ENCODE measurements at regions not wholly inside any gene's neighbourhood (a gene's known extent, or its start where the extent isn't known, plus 50 kb on each side); places are given as distances from the start of the nearest gene placed in this dataset.
"Not testable (repeated sequence)": the region's sequence is repeated elsewhere in the genome, so short reads cannot be mapped to it uniquely, and the experiment has no call there.

DNA sequence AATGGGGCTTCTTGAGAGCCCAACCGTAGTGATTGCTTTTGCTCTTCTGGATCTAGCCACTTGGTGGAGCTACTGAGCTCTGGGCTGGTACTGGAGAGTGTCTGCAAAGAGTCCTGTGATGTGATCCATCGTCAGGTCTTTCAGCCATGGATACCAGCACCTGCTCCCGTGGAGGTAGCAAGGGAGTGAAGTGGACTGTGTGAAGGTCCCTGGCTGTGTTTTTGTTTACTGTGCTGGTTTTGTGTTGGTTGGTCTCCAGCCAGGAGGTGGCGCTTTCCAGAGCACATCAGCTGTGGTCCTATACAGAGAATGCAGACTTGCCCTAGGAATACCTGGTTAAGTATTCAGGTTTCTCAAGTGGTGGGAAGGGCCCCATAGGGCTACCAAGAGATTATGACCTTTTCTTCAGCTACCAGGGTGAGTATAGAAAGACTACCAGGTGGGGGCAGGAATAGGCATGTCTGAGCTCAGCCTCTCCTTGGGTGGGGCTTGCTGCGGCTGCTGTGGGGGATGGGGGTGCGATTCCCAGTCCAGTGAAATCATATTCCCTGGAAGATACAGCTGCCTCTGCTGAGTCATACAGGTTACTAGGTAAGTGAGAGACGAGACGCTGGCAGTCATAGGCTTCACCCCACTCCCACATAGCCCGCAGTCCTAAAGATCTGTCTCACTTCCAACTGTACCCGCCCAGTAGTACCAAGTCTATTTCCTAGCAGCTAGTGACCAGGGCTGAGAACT lies 733.7 kb downstream of the ZNF385D start:
- DNase-seq: no peak

DNA sequence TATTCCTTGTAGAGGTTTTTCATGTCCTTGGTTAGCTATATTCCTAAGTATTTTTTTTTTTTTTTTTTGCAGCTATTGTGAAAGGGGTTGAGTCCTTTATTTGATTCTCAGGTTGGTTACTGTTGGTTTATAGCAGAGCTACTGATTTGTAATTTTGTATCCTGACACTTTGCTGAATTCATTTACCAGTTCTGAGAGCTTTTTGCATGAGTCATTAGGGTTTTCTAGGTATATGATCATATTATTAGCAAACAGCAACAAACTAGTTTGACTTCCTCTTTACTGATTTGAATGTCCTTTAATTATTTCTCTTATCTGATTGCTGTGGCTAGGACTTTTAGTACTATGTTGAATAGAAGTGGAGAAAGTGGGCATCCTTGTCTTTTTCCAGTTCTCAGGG lies 737.4 kb downstream of the ZNF385D start:
- no peak for DNase-seq

DNA sequence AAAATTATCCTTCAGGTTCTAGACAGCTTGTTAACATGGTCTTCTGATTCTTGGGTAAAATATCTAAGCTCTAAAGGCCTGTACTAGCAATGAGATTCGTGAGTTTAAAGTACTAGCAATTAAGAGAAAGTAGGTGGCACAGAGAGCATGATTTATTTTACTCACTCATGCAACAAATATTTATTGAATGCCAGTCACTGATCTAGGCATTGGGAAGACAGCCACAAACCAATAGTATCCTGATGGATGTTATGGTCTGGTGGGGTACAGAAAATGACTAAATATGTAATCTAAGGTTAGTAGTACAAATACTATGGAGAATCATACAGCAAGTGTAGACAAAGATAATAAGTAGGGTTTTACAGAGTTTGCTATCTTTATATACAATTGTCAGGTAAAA lies 751.3 kb downstream of the ZNF385D start:
- DNase-seq: no peak

DNA sequence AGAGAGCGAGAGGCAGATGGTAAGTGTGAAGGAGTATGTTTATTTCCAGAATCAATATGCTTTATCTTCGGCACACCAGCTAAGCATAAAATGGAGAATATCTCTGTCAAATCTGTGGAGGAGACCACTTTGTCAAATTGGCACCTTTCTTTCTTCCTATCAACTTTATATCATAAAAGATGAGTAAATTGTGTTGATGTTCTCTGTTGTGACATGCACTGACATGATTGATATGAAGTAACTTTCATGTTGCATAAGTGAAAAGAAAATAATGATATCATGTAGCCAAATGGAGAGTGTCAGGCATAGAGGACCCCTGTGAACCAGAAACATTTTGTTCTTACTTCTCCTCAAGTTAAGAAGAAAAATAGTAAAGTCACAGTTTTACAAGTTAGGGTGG lies 753.8 kb downstream of the ZNF385D start:
- DNase-seq: no peak

DNA sequence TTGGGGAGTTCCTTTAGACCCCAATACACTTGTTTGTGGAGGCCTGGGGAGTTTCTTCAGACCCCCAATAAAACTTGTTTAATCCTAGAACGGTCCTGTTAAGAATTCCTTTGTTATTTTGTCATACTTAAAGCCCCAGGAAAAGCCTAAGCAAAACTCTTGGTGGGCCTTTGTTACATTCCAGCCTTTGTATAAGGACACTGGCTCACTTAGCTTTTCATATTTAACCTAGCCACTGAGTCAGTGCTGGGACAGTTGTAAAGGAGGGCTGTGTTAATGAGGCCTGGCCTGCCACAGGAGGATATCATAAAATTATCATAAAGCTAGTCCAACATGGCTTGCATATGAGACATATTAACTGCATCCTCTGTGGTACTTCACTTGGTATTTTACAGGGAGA lies 760.1 kb downstream of the ZNF385D start:
- no peak for DNase-seq

DNA sequence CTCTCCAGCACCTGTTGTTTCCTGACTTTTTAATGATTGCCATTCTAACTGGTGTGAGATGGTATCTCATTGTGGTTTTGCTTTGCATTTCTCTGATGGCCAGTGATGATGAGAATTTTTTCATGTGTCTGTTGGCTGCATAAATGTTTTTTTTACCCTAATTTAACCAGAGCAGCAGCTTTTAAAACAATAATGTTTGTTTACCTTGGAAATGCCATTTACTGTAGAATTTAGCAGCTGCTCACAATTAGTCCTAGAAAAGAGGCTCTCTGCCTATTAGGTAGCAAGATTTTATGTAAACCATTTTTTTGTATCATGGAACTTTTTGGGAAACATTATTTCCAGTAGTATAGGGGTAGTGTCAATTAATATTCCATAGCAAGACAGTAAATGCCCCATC lies 761.4 kb downstream of the ZNF385D start:
- not testable (repeated sequence) for DNase-seq

DNA sequence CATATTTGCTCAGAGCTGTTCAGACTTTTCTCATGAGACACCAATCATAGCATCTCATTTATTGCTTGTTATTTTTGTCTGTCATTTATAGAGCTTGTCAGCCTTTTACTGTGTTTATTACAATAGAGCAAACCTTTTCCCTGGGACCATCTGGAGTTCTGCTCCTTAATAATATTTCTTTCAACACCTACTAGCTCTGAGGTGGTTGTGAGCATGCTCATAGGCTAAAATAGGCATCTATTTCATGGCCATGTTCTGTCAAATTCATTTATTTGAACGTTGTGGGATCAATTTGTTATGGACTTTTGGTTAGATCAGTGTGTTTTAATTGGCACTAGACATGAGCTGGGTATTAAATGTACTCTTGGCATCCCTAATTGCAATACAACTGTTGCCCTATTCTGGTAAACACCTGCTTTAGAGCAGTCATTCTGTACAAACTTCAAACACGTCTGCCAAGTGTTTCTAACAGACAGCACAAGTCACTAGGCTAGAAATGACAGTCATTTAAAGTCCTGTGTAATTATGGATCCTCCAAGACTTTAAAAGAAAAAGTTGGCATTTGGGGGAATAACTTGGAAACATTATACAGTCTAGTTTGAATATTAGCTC lies 766.3 kb downstream of the ZNF385D start:
- DNase-seq: no peak

DNA sequence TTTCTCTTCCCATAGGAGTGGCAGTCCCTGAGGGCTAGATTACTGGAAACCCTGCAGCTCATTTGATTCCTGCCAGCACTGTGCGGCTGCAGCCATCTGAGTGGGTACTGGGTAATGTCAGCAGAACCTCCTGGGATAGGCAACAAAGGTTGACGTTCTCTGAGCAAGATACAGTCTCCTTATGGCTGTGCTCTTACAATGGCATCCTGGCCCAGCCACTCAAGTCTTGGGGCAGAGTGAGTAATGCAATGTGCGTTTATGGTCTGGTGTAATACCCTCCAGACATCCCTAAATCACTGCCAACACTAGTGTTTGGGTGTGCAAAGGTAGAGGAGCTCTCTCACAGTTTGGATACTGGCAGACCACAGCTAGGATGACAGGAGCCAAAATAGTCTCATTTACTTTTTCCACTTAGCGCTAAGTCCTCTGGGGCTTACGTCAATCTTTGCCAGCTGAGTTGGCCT lies 775.8 kb downstream of the ZNF385D start:
- DNase-seq: no peak

DNA sequence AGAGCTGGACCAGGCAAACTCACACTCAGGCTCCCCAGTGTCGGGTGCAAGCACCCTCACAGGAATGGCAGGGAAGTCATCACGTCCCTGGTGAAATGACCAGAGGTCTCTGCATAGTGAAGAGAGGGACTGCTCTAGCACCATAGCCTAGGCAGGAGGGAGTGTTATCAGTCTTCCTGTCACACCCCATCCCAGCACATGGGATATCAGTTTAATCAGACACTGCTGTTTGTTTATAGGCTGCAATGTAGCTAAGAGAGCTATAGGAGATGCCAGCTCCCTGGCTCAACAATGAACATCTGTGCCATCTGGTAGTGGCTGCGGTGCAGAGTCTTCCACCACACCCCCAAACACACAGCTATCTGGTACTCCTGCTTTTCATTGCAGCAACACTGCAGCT lies 776.6 kb downstream of the ZNF385D start:
- DNase-seq: no peak

DNA sequence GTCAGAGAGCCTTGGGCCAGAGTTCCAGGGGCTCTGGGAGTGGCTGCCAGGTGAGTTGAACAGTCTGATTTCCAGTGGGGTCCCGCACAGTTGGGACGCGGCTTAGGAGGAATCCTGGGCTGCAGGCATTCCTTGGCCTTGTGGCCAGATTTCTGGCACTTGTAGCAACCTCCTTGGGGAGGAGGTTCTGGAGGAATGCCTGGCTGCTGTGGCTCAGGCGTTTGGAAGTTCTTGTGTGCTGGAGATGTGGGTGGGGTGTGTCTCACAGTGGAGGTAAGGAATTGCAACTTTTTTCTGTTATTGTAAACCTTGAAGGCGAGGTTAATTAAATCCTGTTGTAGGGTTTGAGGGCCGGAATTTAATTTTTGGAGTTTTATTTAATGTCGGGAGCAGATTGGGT lies 780.2 kb downstream of the ZNF385D start:
- not testable (repeated sequence) for DNase-seq

DNA sequence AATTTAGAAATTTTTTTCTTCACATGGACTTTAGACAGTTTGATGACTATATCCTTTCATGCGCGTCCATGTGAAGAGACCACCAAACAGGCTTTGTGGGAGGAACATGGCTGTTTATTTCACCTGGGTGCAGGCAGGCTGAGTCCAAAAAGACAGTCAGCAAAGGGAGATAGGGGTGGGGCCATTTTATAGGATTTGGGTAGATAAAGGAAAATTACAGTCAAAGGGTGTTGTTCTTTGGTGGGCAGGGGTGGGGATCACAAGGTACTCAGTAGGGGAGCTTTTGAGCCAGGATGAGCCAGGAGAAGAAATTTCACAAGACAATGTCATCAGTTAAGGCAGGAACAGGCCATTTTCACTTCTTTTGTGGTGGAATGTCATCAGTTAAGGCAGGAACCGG lies 781.5 kb upstream of the SGO1 start:
- DNase-seq: not testable (repeated sequence)

DNA sequence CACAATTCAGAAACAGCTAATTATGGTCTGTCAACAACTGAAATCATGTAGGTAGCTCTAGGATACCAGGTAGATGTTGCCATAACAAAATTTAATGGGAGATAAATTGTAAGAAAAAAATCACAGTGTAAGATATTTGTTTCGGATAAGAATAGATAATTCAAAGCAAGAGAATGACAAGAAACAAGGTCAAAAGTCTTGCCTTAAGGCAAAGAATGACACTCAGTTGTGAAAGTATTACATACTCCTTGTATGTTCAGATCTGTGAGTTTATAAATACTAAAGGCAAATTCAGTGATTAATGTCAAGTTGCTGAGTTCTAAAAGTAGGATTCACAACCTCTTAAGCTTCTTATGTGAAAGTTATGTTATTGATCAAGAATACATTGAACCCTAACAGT lies 772.2 kb upstream of the SGO1 start:
- no peak for DNase-seq

DNA sequence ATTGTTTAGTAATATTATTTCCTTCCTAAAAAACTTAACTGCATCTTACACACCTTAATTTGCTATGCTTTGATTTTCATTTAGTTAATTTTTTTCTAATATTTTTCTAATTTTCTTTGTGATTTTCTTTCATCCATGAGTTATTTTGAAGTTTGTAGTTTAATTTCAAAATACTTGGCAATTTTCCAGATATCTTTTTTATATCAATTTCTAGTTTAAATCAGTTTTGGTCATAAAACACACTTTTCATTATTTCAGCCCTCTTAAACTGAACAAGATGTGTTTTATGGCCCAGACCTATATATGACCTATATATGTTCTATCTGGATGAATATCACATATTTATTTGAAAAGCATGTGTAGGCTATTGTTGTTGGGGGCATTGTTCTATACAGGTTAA lies 759.9 kb upstream of the SGO1 start:
- DNase-seq: no peak

DNA sequence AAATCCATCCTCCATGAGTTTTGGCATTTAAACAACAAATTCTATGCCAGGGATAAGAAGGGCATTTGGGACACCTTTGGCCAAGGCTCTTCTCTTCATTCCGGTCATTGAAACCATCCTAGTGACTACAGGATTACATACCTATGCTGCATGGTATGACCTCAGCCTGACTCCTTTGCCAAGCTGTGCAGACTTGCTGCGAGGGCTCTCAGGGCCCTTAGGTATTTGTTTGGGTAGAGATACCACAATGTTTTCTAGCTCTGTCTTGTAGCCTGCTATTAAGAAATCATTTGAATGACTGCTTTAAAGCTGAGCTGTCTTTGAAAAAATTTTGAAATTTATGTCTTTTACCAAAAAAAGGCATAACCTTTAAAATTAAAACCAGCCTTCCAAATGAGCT lies 749.8 kb upstream of the SGO1 start:
- DNase-seq: no peak

DNA sequence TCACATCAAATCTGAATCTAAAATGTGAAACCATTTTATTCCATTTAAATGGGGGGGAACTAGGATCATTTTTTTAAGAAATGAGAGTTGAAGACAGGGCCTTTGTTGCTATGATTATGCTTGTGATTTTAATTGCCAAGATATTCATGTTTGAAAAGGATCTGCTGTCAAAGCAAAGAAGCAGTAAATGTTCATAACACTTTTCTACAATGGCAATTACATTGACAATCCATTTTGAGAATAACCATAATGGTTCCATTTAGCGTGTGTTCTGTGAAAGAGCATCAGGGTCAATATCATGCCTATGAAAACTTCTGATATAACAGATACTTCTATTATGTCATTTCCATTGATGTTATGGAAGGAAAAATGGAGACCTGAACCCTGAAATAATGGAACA lies 745.8 kb upstream of the SGO1 start:
- no peak for DNase-seq

DNA sequence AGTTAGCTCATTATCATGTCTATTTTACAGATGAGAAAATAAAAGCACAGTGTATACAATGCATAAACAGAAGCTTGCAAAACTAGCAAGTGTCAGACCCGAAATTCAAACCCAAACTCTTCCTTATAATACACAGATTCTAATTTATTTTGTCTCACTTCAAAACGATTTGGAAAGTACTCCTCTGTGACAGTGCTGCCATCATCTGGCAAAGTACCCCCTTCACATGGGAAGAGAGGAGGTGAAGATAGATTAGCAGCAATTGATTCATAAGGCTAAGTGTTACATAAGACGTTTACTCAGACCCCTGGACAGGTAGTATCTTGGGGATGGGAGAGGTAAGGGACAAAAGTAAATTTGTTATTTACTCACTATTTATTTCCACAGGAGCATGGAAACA lies 744.0 kb upstream of the SGO1 start:
- DNase-seq: no peak

DNA sequence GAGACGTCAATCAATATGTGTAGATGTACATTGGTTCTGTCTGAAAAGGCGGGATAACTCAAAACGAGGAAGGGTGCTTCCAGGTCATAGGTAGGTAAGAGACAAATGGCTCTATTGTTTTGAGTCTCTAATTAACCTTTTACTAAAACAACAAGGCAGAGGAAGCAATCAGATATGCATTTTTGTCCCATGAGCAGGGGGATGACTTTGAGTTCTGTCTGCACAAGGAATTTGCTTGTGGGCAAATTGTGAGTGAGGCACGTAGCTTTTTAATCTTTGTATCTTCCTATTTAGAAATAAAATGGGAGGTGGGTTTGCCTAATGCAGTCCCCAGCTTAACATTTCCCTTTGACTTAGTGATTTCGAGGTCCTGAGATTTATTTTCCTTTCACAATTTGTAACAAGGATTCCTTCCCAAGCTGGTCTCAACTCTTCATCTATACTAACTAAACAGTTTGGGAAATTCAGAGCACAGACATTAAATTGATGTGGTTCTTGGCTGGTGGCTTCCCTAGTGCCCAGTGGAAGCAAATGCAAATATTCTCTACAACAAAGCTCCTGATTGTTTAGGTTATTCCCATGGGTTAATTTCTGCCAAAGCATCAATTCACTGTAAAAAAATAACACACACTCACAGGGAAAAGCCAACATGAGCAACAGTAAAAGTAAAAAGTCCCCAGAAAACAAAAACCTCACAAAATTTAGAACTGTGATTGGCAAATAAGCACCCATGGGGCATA lies 738.8 kb upstream of the SGO1 start:
- no peak for DNase-seq

DNA sequence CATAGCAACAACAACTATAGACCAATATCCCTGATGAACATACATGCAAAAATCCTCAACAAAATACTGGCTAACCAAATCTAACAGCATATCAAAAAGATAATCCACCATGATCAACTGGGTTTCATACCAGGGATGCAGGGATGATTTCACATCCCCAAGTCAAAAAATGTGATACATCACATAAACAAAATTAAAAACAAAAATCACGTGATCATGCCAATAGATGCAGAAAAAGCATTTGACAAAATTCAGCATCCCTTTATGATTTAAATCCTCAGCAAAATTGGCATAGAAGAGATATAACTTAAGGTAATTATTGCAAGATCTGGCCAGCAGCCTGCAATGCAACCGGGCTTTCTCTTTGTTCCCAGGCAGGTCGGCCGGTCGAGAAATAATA lies 735.1 kb upstream of the SGO1 start:
- DNase-seq: not testable (repeated sequence)

DNA sequence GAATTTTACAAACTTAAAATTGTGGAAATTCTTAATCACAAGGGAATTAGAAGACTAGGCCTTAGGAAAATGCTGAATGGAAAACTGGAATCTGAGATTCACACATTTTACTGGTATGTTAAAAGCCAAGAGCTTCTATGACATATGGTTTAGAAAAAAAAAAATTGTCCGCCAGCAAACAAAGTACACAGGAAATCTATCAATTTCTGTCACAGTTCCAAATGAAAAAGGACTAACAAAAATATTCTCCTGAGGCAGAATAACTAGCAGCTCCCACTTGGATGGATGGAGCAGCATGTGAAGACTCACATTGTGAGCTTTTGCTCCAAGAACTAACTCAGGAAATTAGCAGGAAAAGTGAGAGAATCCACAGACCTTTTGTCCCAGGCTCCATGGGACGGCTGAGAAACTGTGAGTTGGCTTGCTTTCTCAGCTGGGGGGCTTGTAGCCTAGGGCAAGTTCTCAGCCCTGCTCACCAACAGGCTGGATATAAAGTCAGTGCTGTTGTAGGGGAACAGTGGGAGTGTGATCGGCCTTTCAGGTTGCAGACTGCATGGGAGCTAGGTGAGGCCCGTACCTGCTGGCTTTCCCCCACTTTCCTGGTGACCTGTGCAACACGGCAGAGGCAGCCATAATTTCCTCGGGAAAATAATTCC lies 731.1 kb upstream of the SGO1 start:
- DNase-seq: no peak

DNA sequence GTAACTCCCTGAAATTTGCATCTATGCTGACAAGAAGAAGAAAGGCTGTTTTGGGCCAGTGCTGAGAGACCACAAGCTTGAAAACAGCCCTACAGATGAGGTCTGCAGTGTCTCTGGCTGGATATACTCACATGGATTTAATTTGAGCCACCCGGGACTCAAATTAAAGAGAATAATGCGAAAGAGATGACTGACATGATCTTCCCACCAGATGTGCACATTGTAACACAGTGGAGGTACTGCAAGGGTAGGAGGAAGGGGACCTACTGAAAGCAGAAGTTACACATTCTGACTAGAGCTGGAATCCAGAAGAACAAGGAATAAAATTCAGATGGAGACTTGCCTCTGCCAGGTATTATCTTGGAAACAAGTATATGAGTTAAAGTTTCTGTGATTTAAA lies 728.3 kb upstream of the SGO1 start:
- DNase-seq: no peak

DNA sequence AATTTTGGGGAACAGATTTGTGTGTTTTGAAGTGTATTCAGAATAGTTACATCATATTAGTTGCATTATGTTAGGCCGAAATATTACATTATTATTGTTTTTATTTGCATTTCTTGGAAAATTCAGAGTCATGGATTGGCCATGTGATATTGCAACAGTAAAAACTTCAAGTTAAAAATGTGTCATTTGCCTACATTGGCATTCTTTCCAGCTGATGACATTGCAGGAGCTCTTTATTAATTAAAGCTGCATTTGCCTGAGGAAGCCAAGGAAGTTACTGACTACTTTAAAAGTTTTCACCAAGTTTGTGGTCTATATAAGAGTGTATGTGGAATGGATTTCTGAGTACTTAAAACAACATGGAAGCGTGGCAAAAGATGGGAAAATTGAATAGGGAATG lies 726.4 kb upstream of the SGO1 start:
- DNase-seq: no peak

DNA sequence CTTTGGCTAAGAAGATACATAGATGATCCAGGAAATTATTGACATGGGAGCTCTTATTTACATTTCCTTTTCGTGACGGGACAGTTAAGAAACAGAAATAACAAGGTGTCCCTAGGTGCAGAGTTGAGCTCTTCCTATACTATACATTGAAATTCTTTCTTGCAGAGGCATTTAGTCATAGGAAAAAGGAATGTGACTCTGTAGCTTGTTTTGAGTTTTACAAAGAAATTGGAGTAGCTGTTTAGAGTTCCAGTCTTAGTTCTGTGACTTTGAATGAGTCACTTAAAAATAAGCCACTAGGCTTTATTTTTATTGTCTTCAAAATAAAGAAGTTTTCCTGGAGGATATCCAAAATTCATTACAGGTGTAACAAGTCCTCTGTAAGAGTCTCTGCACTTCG lies 723.5 kb upstream of the SGO1 start:
- DNase-seq: no peak

DNA sequence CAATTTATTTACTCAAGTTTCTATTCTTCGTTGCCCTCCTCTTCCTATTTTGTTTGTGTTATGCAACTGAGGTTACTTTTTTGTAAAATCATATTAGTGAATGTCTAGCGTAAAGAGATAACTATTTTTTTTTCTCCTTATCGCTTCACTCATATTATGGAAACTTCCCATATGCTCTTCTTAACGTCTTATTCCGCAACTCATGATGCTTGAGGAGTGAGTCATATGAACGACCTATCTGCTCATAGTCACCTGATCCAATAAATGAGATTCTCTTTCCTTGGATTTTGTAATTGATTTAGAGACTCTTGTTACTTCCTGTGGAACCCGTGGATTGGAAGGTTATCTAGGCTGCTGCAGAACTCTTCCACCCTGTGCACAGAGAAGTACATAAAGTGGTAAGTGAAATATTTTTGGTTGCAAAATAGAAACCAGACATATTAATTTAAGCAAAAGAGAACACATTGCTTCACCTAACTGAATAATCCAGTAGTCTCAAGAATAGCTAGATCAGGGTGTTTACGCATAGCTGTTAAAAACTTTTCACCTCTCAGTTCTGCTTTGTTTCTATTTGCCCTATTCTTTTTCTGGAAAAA lies 719.3 kb upstream of the SGO1 start:
- DNase-seq: no peak

All from suppressor macrophage treated with lipopolysaccharide for 1 hour (primary cell).